ENCODE measurements at regions not wholly inside any gene's neighbourhood (a gene's known extent, or its start where the extent isn't known, plus 50 kb on each side); places are given as distances from the start of the nearest gene placed in this dataset.

- Histone ChIP-seq H3K36me3 (replicated peaks; ENCODE audit: insufficient read depth, low read length) (no peaks in the 10 kb centered on the region), H4K20me1 (ENCODE audit: insufficient read depth, low read length) (no peaks in the 10 kb centered on the region), H3K4me1 (ENCODE audit: low read length) (no peaks in the 10 kb centered on the region), H3K9me2 (replicated peaks; ENCODE audit: insufficient read depth, low read length) (no peaks in the 10 kb centered on the region), H3K27me3 (replicated peaks; ENCODE audit: insufficient read depth, low read length) (no peaks in the 10 kb centered on the region), H3K79me2 (ENCODE audit: low read length) (no peaks in the 10 kb centered on the region), H2AFZ (ENCODE audit: low read length) (no peak overlapping the region), H3K4me2 (ENCODE audit: low read depth, low read length) (no peak overlapping the region), H3K27ac (ENCODE audit: low read length) (no peak overlapping the region), H3K4me3 (ENCODE audit: low read length) (no peak overlapping the region), H3F3A (ENCODE audit: insufficient read depth, low read length) (no peaks in the 10 kb centered on the region), H3K9me3 (replicated peaks; ENCODE audit: insufficient read depth, low read length) (no peaks in the 10 kb centered on the region), H3K9ac (ENCODE audit: low read length) (no peak overlapping the region)
- DNase-seq, result no peak
- TF ChIP-seq EZH2 (optimal IDR thresholded peaks at IDR 0.05; ENCODE audit: low read depth, low read length) (no peak), CTCF (IDR thresholded peaks at IDR 0.05; ENCODE audit: low read length) (no peak), EZH2phosphoT487 (IDR thresholded peaks at IDR 0.05; ENCODE audit: low read length) (no peak)
Observed at GRCh38 chr12:91982946-91983345, 162.7 kb downstream of the BTG1 start.

- H2AFZ ChIP-seq (ENCODE audit: low read length), result no peak overlapping the region
- H3K27me3 ChIP-seq (replicated peaks; ENCODE audit: insufficient read depth, low read length), result no peaks in the 10 kb centered on the region
- no peak overlapping the region for H3K4me3 ChIP-seq (ENCODE audit: low read length)
- TF ChIP-seq CTCF (IDR thresholded peaks at IDR 0.05; ENCODE audit: low read length), result no peak
- no peak overlapping the region for H3K9ac ChIP-seq (ENCODE audit: low read length)
- no peaks in the 10 kb centered on the region for H3F3A ChIP-seq (ENCODE audit: insufficient read depth, low read length)
- DNase-seq, result no peak
- H3K9me2 ChIP-seq (replicated peaks; ENCODE audit: insufficient read depth, low read length), result no peaks in the 10 kb centered on the region
- H3K4me2 ChIP-seq (ENCODE audit: low read depth, low read length), result no peak overlapping the region
- no peak overlapping the region for H3K27ac ChIP-seq (ENCODE audit: low read length)
- no peaks in the 10 kb centered on the region for H3K4me1 ChIP-seq (ENCODE audit: low read length)
- no peaks in the 10 kb centered on the region for H3K36me3 ChIP-seq (replicated peaks; ENCODE audit: insufficient read depth, low read length)
- no peaks in the 10 kb centered on the region for H3K9me3 ChIP-seq (replicated peaks; ENCODE audit: insufficient read depth, low read length)
- H3K79me2 ChIP-seq (ENCODE audit: low read length), result no peaks in the 10 kb centered on the region
- no peaks in the 10 kb centered on the region for H4K20me1 ChIP-seq (ENCODE audit: insufficient read depth, low read length)
Observed at GRCh38 chr12:91980389-91980821, 165.2 kb downstream of the BTG1 start.

- Histone ChIP-seq H3K4me1 (ENCODE audit: low read length) (no peaks in the 10 kb centered on the region), H3K9ac (ENCODE audit: low read length) (no peak overlapping the region), H3F3A (ENCODE audit: insufficient read depth, low read length) (no peaks in the 10 kb centered on the region), H3K36me3 (replicated peaks; ENCODE audit: insufficient read depth, low read length) (no peaks in the 10 kb centered on the region), H3K9me3 (replicated peaks; ENCODE audit: insufficient read depth, low read length) (no peaks in the 10 kb centered on the region), H3K9me2 (replicated peaks; ENCODE audit: insufficient read depth, low read length) (no peaks in the 10 kb centered on the region), H3K4me3 (ENCODE audit: low read length) (no peak overlapping the region), H3K27me3 (replicated peaks; ENCODE audit: insufficient read depth, low read length) (no peaks in the 10 kb centered on the region), H3K4me2 (ENCODE audit: low read depth, low read length) (no peak overlapping the region), H3K79me2 (ENCODE audit: low read length) (no peaks in the 10 kb centered on the region), H3K27ac (ENCODE audit: low read length) (no peak overlapping the region), H4K20me1 (ENCODE audit: insufficient read depth, low read length) (no peaks in the 10 kb centered on the region), H2AFZ (ENCODE audit: low read length) (no peak overlapping the region)
- DNase-seq, result no peak
- TF ChIP-seq CTCF (IDR thresholded peaks at IDR 0.05; ENCODE audit: low read length) (no peak), EZH2 (optimal IDR thresholded peaks at IDR 0.05; ENCODE audit: low read depth, low read length) (no peak), EZH2phosphoT487 (IDR thresholded peaks at IDR 0.05; ENCODE audit: low read length) (no peak)
Observed at GRCh38 chr12:91978143-91978542, 167.5 kb downstream of the BTG1 start.
